ENCODE measurements at regions not wholly inside any gene's neighbourhood (a gene's known extent, or its start where the extent isn't known, plus 50 kb on each side); places are given as distances from the start of the nearest gene placed in this dataset.

- TF ChIP-seq CEBPG (CRISPR knock-in tag; IDR thresholded peaks at IDR 0.05) (peak; percentile 58), CEBPG (tag; conservative IDR thresholded peaks at IDR 0.05 in 1 of 2, IDR thresholded peaks at IDR 0.05 in 1 of 2) (peak; percentile 79 to 91), NR2C2 (CRISPR knock-in tag; IDR thresholded peaks at IDR 0.05) (no peak), NR2C2 (tag; IDR thresholded peaks at IDR 0.05) (peak; percentile 62; the same call in 1 of the 2 replicates), FOSL1 (tag; conservative IDR thresholded peaks at IDR 0.05) (peak; percentile 65), TRIM28 (IDR thresholded peaks at IDR 0.05) (no peak), NRF1 (conservative IDR thresholded peaks at IDR 0.05 in 1 of 2, IDR thresholded peaks at IDR 0.05 in 1 of 2) (peak in 1 of 2 experiments; percentile 67), ATF3 (IDR thresholded peaks at IDR 0.05) (peak; percentile 63; the same call in 1 of the 2 replicates), ATF3 (CRISPR knock-in tag; conservative IDR thresholded peaks at IDR 0.05) (no peak)
- TF ChIP-seq, protein P1, sequence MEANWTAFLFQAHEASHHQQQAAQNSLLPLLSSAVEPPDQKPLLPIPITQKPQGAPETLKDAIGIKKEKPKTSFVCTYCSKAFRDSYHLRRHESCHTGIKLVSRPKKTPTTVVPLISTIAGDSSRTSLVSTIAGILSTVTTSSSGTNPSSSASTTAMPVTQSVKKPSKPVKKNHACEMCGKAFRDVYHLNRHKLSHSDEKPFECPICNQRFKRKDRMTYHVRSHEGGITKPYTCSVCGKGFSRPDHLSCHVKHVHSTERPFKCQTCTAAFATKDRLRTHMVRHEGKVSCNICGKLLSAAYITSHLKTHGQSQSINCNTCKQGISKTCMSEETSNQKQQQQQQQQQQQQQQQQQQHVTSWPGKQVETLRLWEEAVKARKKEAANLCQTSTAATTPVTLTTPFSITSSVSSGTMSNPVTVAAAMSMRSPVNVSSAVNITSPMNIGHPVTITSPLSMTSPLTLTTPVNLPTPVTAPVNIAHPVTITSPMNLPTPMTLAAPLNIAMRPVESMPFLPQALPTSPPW (CRISPR knock-in tag; IDR thresholded peaks at IDR 0.05): peak; percentile 30; the same call in 1 of the 2 replicates
Observed at GRCh38 chr2:129870685-129871241, 108.7 kb upstream of the RAB6C start (continued).
